GM23248 (cell line): ENCODE measurements at regions not wholly inside any gene's neighbourhood (a gene's known extent, or its start where the extent isn't known, plus 50 kb on each side); places are given as distances from the start of the nearest gene placed in this dataset.

ENCODE experiments used
- DNase-seq: peaks from one replicate; pipeline ENCODE4 v3.0.0-alpha.2; 2015
- H2AFZ ChIP-seq: fragments of 200-600 bp; sonication (generic); 2 replicates; pipeline ENCODE4 v1.6.1; 2016; ENCODE audit warnings: antibody characterized with exemption
- H3F3A ChIP-seq: fragments of 200-600 bp; sonication (generic); 2 replicates; pipeline ENCODE4 v1.6.1; 2016; ENCODE audit warnings: mild to moderate bottlenecking, antibody characterized with exemption, mixed run types; ENCODE audit not compliant: insufficient read depth
- H3K27ac ChIP-seq: fragments of 200-600 bp; sonication (generic); 2 replicates; pipeline ENCODE4 v1.5.1; 2016; ENCODE audit warnings: mild to moderate bottlenecking
- H3K27me3 ChIP-seq: fragments of 200-600 bp; sonication (generic); replicated peaks from 2 replicates; pipeline ENCODE4 v1.6.1; 2016; ENCODE audit warnings: mild to moderate bottlenecking; ENCODE audit not compliant: insufficient read depth
- H3K36me3 ChIP-seq: fragments of 200-600 bp; sonication (generic); 2 replicates; pipeline ENCODE4 v1.6.1; 2016; ENCODE audit warnings: low read depth, mild to moderate bottlenecking
- H3K4me1 ChIP-seq: fragments of 200-600 bp; sonication (generic); 2 replicates; pipeline ENCODE4 v1.6.1; 2016; ENCODE audit warnings: mild to moderate bottlenecking; ENCODE audit not compliant: insufficient read depth
- H3K4me2 ChIP-seq: fragments of 200-600 bp; sonication (generic); one replicate; pipeline ENCODE4 v1.6.1; 2016; ENCODE audit warnings: mild to moderate bottlenecking; ENCODE audit not compliant: unreplicated experiment
- H3K4me3 ChIP-seq: fragments of 200-600 bp; sonication (generic); 2 replicates; pipeline ENCODE4 v1.5.1; 2016; ENCODE audit warnings: mild to moderate bottlenecking
- H3K79me2 ChIP-seq: fragments of 200-600 bp; sonication (generic); 2 replicates; pipeline ENCODE4 v1.6.1; 2016; ENCODE audit warnings: mild to moderate bottlenecking; ENCODE audit not compliant: insufficient read depth
- H3K9ac ChIP-seq: fragments of 200-600 bp; sonication (generic); 2 replicates; pipeline ENCODE4 v1.6.1; 2016; ENCODE audit warnings: mild to moderate bottlenecking
- H3K9me2 ChIP-seq: fragments of 200-600 bp; sonication (generic); 2 replicates; pipeline ENCODE4 v1.6.1; 2016; ENCODE audit warnings: mixed run types, mild to moderate bottlenecking, moderate library complexity; ENCODE audit not compliant: insufficient read depth
- H3K9me3 ChIP-seq: fragments of 200-600 bp; sonication (generic); one replicate; pipeline ENCODE4 v1.6.1; 2017; ENCODE audit warnings: low read depth
- H4K20me1 ChIP-seq: fragments of 200-600 bp; sonication (generic); 2 replicates; pipeline ENCODE4 v1.6.0; 2016; ENCODE audit not compliant: insufficient read depth
- EZH2 ChIP-seq: fragments of 200-600 bp; sonication (generic); IDR thresholded peaks from 2 replicates; pipeline ENCODE4 v1.6.1; 2018; ENCODE audit warnings: antibody characterized with exemption, mild to moderate bottlenecking; ENCODE audit not compliant: insufficient read depth, poor library complexity, severe bottlenecking
- EZH2phosphoT487 ChIP-seq: fragments of 200-600 bp; sonication (generic); IDR thresholded peaks from 2 replicates; pipeline ENCODE4 v1.6.1; 2018; ENCODE audit warnings: antibody characterized with exemption, moderate library complexity, mild to moderate bottlenecking, low read depth; ENCODE audit not compliant: insufficient read depth
- WGBS, 2 experiments: methylation state at CpG; one replicate each; pipeline ENCODE4 v1.1.6; 2015 to 2017; ENCODE audit warnings: low lambda C conversion rate in 2 of 2, low coverage in 1 of 2; ENCODE audit errors: missing lambda C conversion rate in 2 of 2; 5-methylcytosine and 5-hydroxymethylcytosine counted together
- in situ Hi-C: fragments of 300-500 bp; cut with MboI; formaldehyde crosslinking; loops from 2 replicates; pipeline ENCODE4 v1.15.0; 2020

DNA sequence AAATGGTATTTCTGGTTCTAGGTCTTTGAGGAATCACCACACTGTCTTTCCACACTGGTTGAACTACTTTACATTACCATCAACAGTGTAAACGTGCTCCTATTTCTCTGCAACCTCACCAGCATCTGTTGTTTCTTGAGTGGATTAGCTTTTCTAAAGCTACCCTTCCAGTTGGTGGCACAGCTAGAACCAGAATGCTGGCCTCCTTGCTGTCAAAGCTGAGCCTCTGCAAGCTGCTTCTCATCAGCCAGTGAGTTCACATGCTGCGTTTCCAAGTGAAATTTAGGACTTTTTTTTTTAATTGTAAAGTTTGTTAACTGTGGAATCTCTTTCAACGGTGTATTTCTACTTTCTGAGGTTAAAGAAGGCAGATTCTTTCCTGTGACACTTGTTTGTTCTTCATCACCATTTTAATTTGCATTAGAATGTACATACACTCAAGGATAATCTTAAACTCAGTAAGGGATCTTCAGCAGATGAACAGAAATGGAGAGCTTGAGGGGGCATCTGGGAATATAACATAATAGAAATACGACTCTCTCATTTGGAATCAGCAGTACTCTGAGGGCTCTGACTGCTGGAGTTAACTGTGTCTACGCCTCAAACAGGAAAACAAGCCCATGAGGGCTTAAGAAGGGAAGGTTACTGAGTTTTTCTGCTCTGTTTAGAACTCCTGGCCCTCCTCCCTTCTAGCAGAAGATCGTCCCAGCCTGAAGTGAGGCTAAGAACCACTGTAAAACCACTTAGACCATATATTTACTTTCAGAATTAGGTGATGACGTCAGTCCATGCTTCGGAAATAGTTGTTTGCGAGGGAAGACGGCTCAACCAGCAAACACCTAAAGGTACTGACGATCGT lies 148.4 kb upstream of the FAM20A start:
- Histone ChIP-seq H3K27me3 (no peaks in the 10 kb centered on the region), H3K4me2 (no peak overlapping the region), H3K9me3 (no peaks in the 10 kb centered on the region), H3K4me3 (no peak overlapping the region), H4K20me1 (no peaks in the 10 kb centered on the region), H3K36me3 (no peaks in the 10 kb centered on the region), H3K79me2 (no peaks in the 10 kb centered on the region), H3K4me1 (no peaks in the 10 kb centered on the region), H3K27ac (no peak overlapping the region), H3K9ac (no peak overlapping the region), H3F3A (no peaks in the 10 kb centered on the region), H3K9me2 (no peaks in the 10 kb centered on the region), H2AFZ (peak overlapping the region; percentile 28)
- TF ChIP-seq EZH2 (no peak), EZH2phosphoT487 (no peak)
- in situ Hi-C loops: no loop called here
- DNase-seq: no peak
- WGBS, 2 experiments: 56 to 59% methylated on average over 12 of the region's 12 CpGs

DNA sequence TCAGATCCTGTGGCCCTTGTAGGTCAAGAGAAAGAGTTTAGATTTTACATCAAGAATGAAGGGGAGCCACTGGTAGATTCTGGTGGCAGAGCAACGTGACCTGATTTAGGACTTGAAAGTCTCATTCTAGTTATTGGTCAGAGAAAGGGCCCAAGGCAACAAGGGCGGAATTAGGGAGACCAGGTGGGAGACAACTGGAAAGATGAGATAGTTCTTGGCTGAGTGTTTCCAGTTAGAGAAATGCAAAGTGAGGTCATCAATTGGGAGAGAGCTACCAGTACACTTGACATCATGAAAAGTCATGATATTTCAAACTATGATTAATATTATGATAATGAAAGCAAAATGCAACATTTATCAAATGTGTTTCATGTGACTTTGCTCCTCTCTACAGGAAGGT lies 147.2 kb upstream of the FAM20A start:
- in situ Hi-C loops: no loop called here
- Histone ChIP-seq H3K4me2 (no peak overlapping the region), H4K20me1 (no peaks in the 10 kb centered on the region), H3K36me3 (no peaks in the 10 kb centered on the region), H2AFZ (no peak overlapping the region), H3K9me2 (no peaks in the 10 kb centered on the region), H3K27ac (no peak overlapping the region), H3K9me3 (no peaks in the 10 kb centered on the region), H3F3A (no peaks in the 10 kb centered on the region), H3K27me3 (no peaks in the 10 kb centered on the region), H3K4me3 (no peak overlapping the region), H3K4me1 (no peaks in the 10 kb centered on the region), H3K79me2 (no peaks in the 10 kb centered on the region), H3K9ac (no peak overlapping the region)
- no peak for TF ChIP-seq EZH2
- no peak for TF ChIP-seq EZH2phosphoT487
- WGBS, 2 experiments: 77 to 85% methylated on average over 2 of the region's 2 CpGs
- no peak for DNase-seq

DNA sequence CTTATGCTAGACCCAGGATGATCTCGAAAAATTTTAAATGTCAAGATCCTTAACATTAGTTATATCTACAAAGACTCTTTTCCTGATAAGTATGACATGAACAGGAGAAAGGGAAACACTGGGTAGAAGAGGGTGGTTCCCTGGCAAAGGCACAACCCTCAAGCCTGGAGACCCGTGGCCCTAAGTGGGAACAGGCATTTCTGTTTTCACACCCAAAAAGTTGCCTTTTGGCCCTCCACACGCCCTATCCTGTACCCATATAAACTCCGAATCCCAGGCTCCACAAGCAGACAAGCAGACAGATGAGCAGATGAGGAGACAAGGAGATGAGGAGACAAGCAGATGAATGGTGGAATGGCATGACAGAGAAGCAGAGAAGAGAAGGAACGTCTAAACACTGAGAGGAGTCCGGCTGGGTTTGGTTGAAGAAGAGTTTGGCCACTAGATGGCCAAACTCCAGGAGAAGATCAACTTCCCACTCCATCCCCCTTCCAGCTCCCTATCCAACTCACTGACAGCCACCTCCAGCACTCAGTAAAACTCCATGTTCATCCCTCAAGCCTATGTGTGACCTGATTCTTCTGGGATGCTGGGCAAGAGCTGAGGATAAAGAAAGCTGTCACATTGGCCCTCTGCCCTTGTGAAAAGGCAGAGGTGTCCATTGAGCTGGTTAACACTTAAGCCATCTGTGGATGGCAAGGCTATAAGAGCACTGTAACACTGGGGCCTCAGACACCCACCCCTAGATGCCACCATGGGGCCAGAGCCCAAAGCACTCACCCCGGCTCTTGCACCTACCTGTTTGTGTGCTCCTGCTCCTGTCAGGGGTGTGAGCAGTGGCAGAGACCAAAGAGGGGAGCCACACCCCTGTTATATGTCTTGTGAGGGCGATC lies 139.6 kb upstream of the FAM20A start:
- no peaks in the 10 kb centered on the region for H3K9me2 ChIP-seq
- H3F3A ChIP-seq: no peaks in the 10 kb centered on the region
- TF ChIP-seq EZH2phosphoT487: no peak
- TF ChIP-seq EZH2: no peak
- in situ Hi-C loops: no loop called here
- H3K9me3 ChIP-seq: no peaks in the 10 kb centered on the region
- WGBS, 2 experiments: 68 to 73% methylated on average over 8 of the region's 8 CpGs
- DNase-seq: no peak
- no peak overlapping the region for H3K9ac ChIP-seq
- H3K79me2 ChIP-seq: no peaks in the 10 kb centered on the region
- no peaks in the 10 kb centered on the region for H4K20me1 ChIP-seq
- no peak overlapping the region for H2AFZ ChIP-seq
- H3K27ac ChIP-seq: no peak overlapping the region
- no peaks in the 10 kb centered on the region for H3K4me1 ChIP-seq
- no peaks in the 10 kb centered on the region for H3K27me3 ChIP-seq
- H3K4me2 ChIP-seq: no peak overlapping the region
- H3K4me3 ChIP-seq: no peak overlapping the region
- H3K36me3 ChIP-seq: no peaks in the 10 kb centered on the region

DNA sequence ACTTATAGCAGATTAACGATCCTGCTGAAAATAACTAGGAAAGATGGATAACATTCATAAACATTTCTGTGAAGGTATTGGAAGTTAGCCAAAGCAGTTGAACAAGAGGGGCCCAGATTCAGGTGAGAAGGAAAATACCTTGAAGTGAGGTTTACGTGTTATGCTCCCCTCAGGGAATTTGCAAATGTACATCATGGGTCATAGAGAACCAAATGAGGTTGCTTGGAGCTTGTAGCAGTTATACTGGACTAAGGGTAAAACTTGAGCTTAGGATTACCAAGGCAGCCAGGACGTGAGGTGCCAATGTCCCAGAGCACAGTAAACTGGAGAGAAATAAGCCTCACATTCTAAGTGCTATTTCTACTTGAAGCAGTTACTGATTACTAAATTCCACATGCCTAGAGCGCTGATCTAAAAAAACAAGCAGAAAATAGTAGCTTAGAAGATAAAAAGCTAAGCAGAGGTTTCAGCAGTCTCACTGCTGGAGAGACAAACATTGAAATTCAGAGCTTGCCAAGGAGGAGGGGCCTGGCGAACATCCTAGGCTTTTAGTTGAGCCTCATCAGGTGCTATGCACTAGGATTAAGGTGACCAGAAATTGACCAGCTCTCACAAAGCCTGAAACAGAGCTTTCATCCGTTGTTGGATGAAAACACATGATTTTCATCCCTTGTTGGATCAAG lies 136.7 kb upstream of the FAM20A start:
- no peak for DNase-seq
- TF ChIP-seq EZH2: no peak
- TF ChIP-seq EZH2phosphoT487: no peak
- Histone ChIP-seq H2AFZ (peak overlapping the region; percentile 5; the same call in 1 of the 2 replicates), H3K9me3 (no peaks in the 10 kb centered on the region), H3K4me1 (peaks cover 11% of the 10 kb centered on the region), H3F3A (0 out of 2 replicates have a peak, but pooled peaks cover 8% of the 10 kb centered on the region), H3K36me3 (no peaks in the 10 kb centered on the region), H4K20me1 (no peaks in the 10 kb centered on the region), H3K4me3 (no peak overlapping the region), H3K4me2 (no peak overlapping the region), H3K27me3 (no peaks in the 10 kb centered on the region), H3K9ac (no peak overlapping the region), H3K27ac (no peak overlapping the region), H3K9me2 (no peaks in the 10 kb centered on the region), H3K79me2 (no peaks in the 10 kb centered on the region)
- 55 to 63% methylated on average over 6 of the region's 6 CpGs for WGBS, 2 experiments
- in situ Hi-C loops: no loop called here
